ENCODE measurements at regions not wholly inside any gene's neighbourhood (a gene's known extent, or its start where the extent isn't known, plus 50 kb on each side); places are given as distances from the start of the nearest gene placed in this dataset.

GRCh38 chr10:4081685-4082111, 296.7 kb upstream of the KLF6 start:
- no peak overlapping the region for H3K4me3 Mint-ChIP-seq
- no peak for DNase-seq (ENCODE audit: low spot score)
- peaks cover 16% of the 10 kb centered on the region for H3K4me1 Mint-ChIP-seq
- H3K27me3 Mint-ChIP-seq (ENCODE audit: low read depth), result no peaks in the 10 kb centered on the region
- no peak for ATAC-seq
- ChIA-PET CTCF (no interaction called here), POLR2A (interaction anchor here (1.0 kb wide), 1 partner anchor 297 kb away, joined by 3 read pairs; the partner anchor contains the start of gene KLF6)
- H3K9me3 Mint-ChIP-seq, result no peaks in the 10 kb centered on the region
- H3K36me3 Mint-ChIP-seq, result no peaks in the 10 kb centered on the region
- H3K27ac Mint-ChIP-seq, result no peak overlapping the region
- TF ChIP-seq, protein P1, sequence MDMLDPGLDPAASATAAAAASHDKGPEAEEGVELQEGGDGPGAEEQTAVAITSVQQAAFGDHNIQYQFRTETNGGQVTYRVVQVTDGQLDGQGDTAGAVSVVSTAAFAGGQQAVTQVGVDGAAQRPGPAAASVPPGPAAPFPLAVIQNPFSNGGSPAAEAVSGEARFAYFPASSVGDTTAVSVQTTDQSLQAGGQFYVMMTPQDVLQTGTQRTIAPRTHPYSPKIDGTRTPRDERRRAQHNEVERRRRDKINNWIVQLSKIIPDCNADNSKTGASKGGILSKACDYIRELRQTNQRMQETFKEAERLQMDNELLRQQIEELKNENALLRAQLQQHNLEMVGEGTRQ (CRISPR knock-in tag; IDR thresholded peaks at IDR 0.05), result no peak
- TF ChIP-seq SMAD3 (CRISPR knock-in tag; IDR thresholded peaks at IDR 0.05; ENCODE audit: borderline replicate concordance), result no peak
- TF ChIP-seq CBFB (CRISPR knock-in tag; IDR thresholded peaks at IDR 0.05; ENCODE audit: low read depth), result no peak
- no peak for TF ChIP-seq KAT7 (CRISPR knock-in tag; IDR thresholded peaks at IDR 0.05; ENCODE audit: borderline replicate concordance)
- TF ChIP-seq NR1H2 (CRISPR knock-in tag; IDR thresholded peaks at IDR 0.05), result no peak
- no peak for TF ChIP-seq ZNF121 (CRISPR knock-in tag; IDR thresholded peaks at IDR 0.05)
- TF ChIP-seq, protein P2, sequence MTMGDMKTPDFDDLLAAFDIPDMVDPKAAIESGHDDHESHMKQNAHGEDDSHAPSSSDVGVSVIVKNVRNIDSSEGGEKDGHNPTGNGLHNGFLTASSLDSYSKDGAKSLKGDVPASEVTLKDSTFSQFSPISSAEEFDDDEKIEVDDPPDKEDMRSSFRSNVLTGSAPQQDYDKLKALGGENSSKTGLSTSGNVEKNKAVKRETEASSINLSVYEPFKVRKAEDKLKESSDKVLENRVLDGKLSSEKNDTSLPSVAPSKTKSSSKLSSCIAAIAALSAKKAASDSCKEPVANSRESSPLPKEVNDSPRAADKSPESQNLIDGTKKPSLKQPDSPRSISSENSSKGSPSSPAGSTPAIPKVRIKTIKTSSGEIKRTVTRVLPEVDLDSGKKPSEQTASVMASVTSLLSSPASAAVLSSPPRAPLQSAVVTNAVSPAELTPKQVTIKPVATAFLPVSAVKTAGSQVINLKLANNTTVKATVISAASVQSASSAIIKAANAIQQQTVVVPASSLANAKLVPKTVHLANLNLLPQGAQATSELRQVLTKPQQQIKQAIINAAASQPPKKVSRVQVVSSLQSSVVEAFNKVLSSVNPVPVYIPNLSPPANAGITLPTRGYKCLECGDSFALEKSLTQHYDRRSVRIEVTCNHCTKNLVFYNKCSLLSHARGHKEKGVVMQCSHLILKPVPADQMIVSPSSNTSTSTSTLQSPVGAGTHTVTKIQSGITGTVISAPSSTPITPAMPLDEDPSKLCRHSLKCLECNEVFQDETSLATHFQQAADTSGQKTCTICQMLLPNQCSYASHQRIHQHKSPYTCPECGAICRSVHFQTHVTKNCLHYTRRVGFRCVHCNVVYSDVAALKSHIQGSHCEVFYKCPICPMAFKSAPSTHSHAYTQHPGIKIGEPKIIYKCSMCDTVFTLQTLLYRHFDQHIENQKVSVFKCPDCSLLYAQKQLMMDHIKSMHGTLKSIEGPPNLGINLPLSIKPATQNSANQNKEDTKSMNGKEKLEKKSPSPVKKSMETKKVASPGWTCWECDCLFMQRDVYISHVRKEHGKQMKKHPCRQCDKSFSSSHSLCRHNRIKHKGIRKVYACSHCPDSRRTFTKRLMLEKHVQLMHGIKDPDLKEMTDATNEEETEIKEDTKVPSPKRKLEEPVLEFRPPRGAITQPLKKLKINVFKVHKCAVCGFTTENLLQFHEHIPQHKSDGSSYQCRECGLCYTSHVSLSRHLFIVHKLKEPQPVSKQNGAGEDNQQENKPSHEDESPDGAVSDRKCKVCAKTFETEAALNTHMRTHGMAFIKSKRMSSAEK (CRISPR knock-in tag; IDR thresholded peaks at IDR 0.05; ENCODE audit: borderline replicate concordance), result no peak
- no peak for TF ChIP-seq MXD4 (CRISPR knock-in tag; IDR thresholded peaks at IDR 0.05; ENCODE audit: borderline replicate concordance)
- no peak for TF ChIP-seq NR2C2 (CRISPR knock-in tag; IDR thresholded peaks at IDR 0.05)
- no peak for TF ChIP-seq MYBL2 (CRISPR knock-in tag; IDR thresholded peaks at IDR 0.05)
- TF ChIP-seq USF1 (CRISPR knock-in tag; IDR thresholded peaks at IDR 0.05), result no peak
- TF ChIP-seq, protein P3, sequence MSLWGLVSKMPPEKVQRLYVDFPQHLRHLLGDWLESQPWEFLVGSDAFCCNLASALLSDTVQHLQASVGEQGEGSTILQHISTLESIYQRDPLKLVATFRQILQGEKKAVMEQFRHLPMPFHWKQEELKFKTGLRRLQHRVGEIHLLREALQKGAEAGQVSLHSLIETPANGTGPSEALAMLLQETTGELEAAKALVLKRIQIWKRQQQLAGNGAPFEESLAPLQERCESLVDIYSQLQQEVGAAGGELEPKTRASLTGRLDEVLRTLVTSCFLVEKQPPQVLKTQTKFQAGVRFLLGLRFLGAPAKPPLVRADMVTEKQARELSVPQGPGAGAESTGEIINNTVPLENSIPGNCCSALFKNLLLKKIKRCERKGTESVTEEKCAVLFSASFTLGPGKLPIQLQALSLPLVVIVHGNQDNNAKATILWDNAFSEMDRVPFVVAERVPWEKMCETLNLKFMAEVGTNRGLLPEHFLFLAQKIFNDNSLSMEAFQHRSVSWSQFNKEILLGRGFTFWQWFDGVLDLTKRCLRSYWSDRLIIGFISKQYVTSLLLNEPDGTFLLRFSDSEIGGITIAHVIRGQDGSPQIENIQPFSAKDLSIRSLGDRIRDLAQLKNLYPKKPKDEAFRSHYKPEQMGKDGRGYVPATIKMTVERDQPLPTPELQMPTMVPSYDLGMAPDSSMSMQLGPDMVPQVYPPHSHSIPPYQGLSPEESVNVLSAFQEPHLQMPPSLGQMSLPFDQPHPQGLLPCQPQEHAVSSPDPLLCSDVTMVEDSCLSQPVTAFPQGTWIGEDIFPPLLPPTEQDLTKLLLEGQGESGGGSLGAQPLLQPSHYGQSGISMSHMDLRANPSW (CRISPR knock-in tag; conservative IDR thresholded peaks at IDR 0.05; ENCODE audit: low read depth), result no peak
- TF ChIP-seq CTCF (IDR thresholded peaks at IDR 0.05), result no peak
- no peak for TF ChIP-seq IRF2 (CRISPR knock-in tag; IDR thresholded peaks at IDR 0.05; ENCODE audit: borderline replicate concordance, low read depth)
- no peak for TF ChIP-seq PRDM15 (CRISPR knock-in tag; IDR thresholded peaks at IDR 0.05)
- TF ChIP-seq, protein P4, sequence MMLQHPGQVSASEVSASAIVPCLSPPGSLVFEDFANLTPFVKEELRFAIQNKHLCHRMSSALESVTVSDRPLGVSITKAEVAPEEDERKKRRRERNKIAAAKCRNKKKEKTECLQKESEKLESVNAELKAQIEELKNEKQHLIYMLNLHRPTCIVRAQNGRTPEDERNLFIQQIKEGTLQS (CRISPR knock-in tag; conservative IDR thresholded peaks at IDR 0.05), result no peak
- no peak for TF ChIP-seq ZNF317 (CRISPR knock-in tag; IDR thresholded peaks at IDR 0.05; ENCODE audit: borderline replicate concordance, low read depth)
- no peak for TF ChIP-seq ELF4 (CRISPR knock-in tag; IDR thresholded peaks at IDR 0.05; ENCODE audit: low read depth)
- TF ChIP-seq ZNF263 (CRISPR knock-in tag; IDR thresholded peaks at IDR 0.05; ENCODE audit: low read depth), result no peak
- no peak for TF ChIP-seq ETV6 (CRISPR knock-in tag; IDR thresholded peaks at IDR 0.05)
